ENCODE measurements at regions not wholly inside any gene's neighbourhood (a gene's known extent, or its start where the extent isn't known, plus 50 kb on each side); places are given as distances from the start of the nearest gene placed in this dataset.

- no peak for DNase-seq (ENCODE audit: low read depth)
Observed at GRCh38 chr11:109350091-109350490, 71.9 kb upstream of the C11orf87 start.

- no peak for DNase-seq (ENCODE audit: low read depth)
Observed at GRCh38 chr11:109362059-109362458, 59.9 kb upstream of the C11orf87 start.

- DNase-seq (ENCODE audit: low read depth), result no peak
Observed at GRCh38 chr11:109363682-109364081, 58.3 kb upstream of the C11orf87 start.

DNA sequence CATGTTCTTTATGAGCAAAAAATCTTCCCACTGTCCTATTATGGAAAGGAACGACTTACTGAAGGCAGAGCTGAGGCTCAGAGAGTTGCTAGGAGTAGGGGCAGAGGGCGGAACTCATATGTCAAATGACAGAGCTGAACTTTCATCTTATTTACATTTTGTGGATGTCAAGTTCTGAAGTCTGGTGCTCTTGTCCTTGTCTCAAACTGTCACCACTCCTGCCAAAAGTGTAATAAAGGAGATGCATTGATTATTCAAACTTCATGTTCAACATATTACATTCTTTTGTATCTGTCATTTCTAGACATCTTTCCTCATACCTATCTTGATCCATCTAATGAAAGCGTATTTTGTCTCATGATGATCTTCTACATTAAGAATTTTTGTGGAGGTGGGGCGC is 57.1 kb upstream of the C11orf87 start:
- no peak for DNase-seq (ENCODE audit: low read depth)

GRCh38 chr11:109371444-109372176 is 50.4 kb upstream of the C11orf87 start:
- DNase-seq (ENCODE audit: low read depth), result no peak
